Tibial nerve (tissue), 4 donors: ENCODE measurements at regions not wholly inside any gene's neighbourhood (a gene's known extent, or its start where the extent isn't known, plus 50 kb on each side); places are given as distances from the start of the nearest gene placed in this dataset.

ENCODE experiments used
- CTCF ChIP-seq, 5 experiments: fragments of 200-600 bp in 3 of 5; fragments of 450-650 bp in 2 of 5; sonication (generic) in 3 of 5; IDR thresholded peaks; one replicate each; pipeline ENCODE4 v1.5.1; 2016 to 2019; ENCODE audit warnings: antibody characterized with exemption in 5 of 5, mild to moderate bottlenecking in 3 of 5, moderate library complexity in 2 of 5
- EP300 ChIP-seq, 2 donors: sonication (generic); formaldehyde crosslinking; IDR thresholded peaks; one replicate each; pipeline ENCODE4 v1.6.1; 2017; ENCODE audit warnings: antibody characterized with exemption in 2 of 2, mild to moderate bottlenecking in 1 of 2

GRCh38 chr18:10169814-10170213 is 256.0 kb downstream of the VAPA start:
- TF ChIP-seq CTCF (IDR thresholded peaks at IDR 0.05) (no peak), EP300 (IDR thresholded peaks at IDR 0.05) (no peak)
